DND-41 (cell line): ENCODE measurements at regions not wholly inside any gene's neighbourhood (a gene's known extent, or its start where the extent isn't known, plus 50 kb on each side); places are given as distances from the start of the nearest gene placed in this dataset.

Experiments used
- ATAC-seq: fragments of 200-7000 bp; cut with Tn5 transposase; 3 replicates; pipeline ENCODE4 v1.9.1; 2021; ENCODE audit warnings: low read depth; ENCODE audit not compliant: insufficient read depth
- DNase-seq: peaks from one replicate; pipeline ENCODE4 v3.0.0-alpha.2; 2020
- H2AFZ ChIP-seq: 2 replicates; pipeline ENCODE4 v1.6.0; 2012; ENCODE audit warnings: low read depth, low read length
- H3K27ac ChIP-seq: 2 replicates; pipeline ENCODE4 v1.5.1; 2012; ENCODE audit warnings: low read length, inconsistent platforms
- H3K27me3 ChIP-seq: fragments of 200-600 bp; sonication (generic); 2 replicates; pipeline ENCODE4 v1.6.0; 2012; ENCODE audit warnings: low read length, mild to moderate bottlenecking, inconsistent platforms; ENCODE audit not compliant: insufficient read depth, poor library complexity
- H3K36me3 ChIP-seq: 2 replicates; pipeline ENCODE4 v1.5.1; 2012; ENCODE audit warnings: low read length, inconsistent platforms; ENCODE audit not compliant: insufficient read depth
- H3K4me1 ChIP-seq: 2 replicates; pipeline ENCODE4 v1.5.1; 2012; ENCODE audit warnings: mild to moderate bottlenecking, low read length; ENCODE audit not compliant: insufficient read depth
- H3K4me2 ChIP-seq: 2 replicates; pipeline ENCODE4 v1.6.0; 2012; ENCODE audit warnings: mild to moderate bottlenecking, moderate library complexity, low read length, inconsistent platforms; ENCODE audit not compliant: insufficient read depth
- H3K4me3 ChIP-seq, 2 experiments: fragments of 200-600 bp in 1 of 2; shearing (Covaris generic) in 1 of 2; 2 replicates each; pipeline ENCODE4 v1.5.1; 2012 to 2016; ENCODE audit warnings: inconsistent platforms in 2 of 2, low read length in 2 of 2, mild to moderate bottlenecking in 2 of 2, low read depth in 1 of 2, moderate library complexity in 1 of 2
- H3K79me2 ChIP-seq: 2 replicates; pipeline ENCODE4 v1.6.0; 2012; ENCODE audit warnings: low read length, inconsistent platforms; ENCODE audit not compliant: insufficient read depth
- H3K9ac ChIP-seq: 2 replicates; pipeline ENCODE4 v1.6.0; 2012; ENCODE audit warnings: low read depth, mild to moderate bottlenecking, inconsistent platforms, low read length, moderate library complexity
- H3K9me3 ChIP-seq: 2 replicates; pipeline ENCODE4 v1.5.1; 2012; ENCODE audit warnings: low read length, moderate library complexity, mild to moderate bottlenecking, inconsistent platforms; ENCODE audit not compliant: insufficient read depth, severe bottlenecking
- H4K20me1 ChIP-seq: 2 replicates; pipeline ENCODE4 v1.6.0; 2012; ENCODE audit warnings: low read length; ENCODE audit not compliant: insufficient read depth
- CTCF ChIP-seq: IDR thresholded peaks from 2 replicates; pipeline ENCODE4 v1.5.1; 2012; ENCODE audit warnings: borderline replicate concordance, low read length, moderate library complexity, mild to moderate bottlenecking; ENCODE audit not compliant: poor library complexity, severe bottlenecking; ENCODE audit errors: extremely low read depth
- EZH2 ChIP-seq: IDR thresholded peaks from 3 replicates; pipeline ENCODE4 v1.6.1; 2012; ENCODE audit warnings: borderline replicate concordance, low read depth, mild to moderate bottlenecking, moderate library complexity, low read length, inconsistent platforms; ENCODE audit not compliant: severe bottlenecking

- Histone ChIP-seq H3K4me1 (no peaks in the 10 kb centered on the region), H3K36me3 (no peaks in the 10 kb centered on the region), H3K27me3 (no peaks in the 10 kb centered on the region), H3K9ac (no peak overlapping the region), H4K20me1 (no peaks in the 10 kb centered on the region), H3K9me3 (no peaks in the 10 kb centered on the region), H3K4me2 (no peak overlapping the region), H3K27ac (no peak overlapping the region), H3K4me3 (no peak overlapping the region), H3K79me2 (no peaks in the 10 kb centered on the region), H2AFZ (no peak overlapping the region)
- no peak for ATAC-seq
- no peak for TF ChIP-seq EZH2
- TF ChIP-seq CTCF, result no peak
- DNase-seq, result no peak
Measured at GRCh38 chr12:128163086-128163485, 103.9 kb upstream of the TMEM132C start.

- Histone ChIP-seq H3K4me3 (no peak overlapping the region), H3K4me2 (no peak overlapping the region), H3K9me3 (no peaks in the 10 kb centered on the region), H3K9ac (no peak overlapping the region), H3K4me1 (no peaks in the 10 kb centered on the region), H3K79me2 (no peaks in the 10 kb centered on the region), H4K20me1 (no peaks in the 10 kb centered on the region), H3K27me3 (no peaks in the 10 kb centered on the region), H3K27ac (no peak overlapping the region), H2AFZ (no peak overlapping the region), H3K36me3 (no peaks in the 10 kb centered on the region)
- TF ChIP-seq CTCF (no peak), EZH2 (no peak)
- ATAC-seq (no peak), DNase-seq (no peak)
Measured at GRCh38 chr12:128164533-128164932, 102.4 kb upstream of the TMEM132C start.

DNA sequence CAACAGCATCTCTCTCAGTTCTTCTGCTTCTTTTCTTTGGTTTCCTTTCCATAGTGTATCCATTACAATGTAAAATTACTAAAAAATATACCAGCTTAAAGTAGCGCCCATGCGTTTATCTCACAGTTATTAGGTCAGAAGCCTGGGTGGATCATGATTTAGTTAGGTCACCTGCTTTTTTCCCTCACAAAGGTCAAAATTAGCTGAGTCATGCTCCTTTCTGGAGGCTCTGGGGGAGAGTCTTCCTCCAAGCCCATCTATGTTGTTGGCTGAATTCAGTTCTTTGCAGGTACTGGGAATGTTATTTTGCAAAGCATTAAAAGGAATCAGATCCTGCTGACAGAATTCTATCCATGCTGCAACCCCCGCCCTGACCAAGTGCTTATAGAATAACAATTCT is 101.6 kb upstream of the TMEM132C start:
- TF ChIP-seq EZH2 (no peak), CTCF (no peak)
- H3K27me3 ChIP-seq, result no peaks in the 10 kb centered on the region
- no peak overlapping the region for H2AFZ ChIP-seq
- no peak for ATAC-seq
- no peak overlapping the region for H3K4me3 ChIP-seq
- no peak overlapping the region for H3K27ac ChIP-seq
- no peaks in the 10 kb centered on the region for H3K36me3 ChIP-seq
- no peaks in the 10 kb centered on the region for H3K9me3 ChIP-seq
- H3K9ac ChIP-seq, result no peak overlapping the region
- H3K4me2 ChIP-seq, result no peak overlapping the region
- no peaks in the 10 kb centered on the region for H4K20me1 ChIP-seq
- no peak for DNase-seq
- H3K4me1 ChIP-seq, result no peaks in the 10 kb centered on the region
- H3K79me2 ChIP-seq, result no peaks in the 10 kb centered on the region

DNA sequence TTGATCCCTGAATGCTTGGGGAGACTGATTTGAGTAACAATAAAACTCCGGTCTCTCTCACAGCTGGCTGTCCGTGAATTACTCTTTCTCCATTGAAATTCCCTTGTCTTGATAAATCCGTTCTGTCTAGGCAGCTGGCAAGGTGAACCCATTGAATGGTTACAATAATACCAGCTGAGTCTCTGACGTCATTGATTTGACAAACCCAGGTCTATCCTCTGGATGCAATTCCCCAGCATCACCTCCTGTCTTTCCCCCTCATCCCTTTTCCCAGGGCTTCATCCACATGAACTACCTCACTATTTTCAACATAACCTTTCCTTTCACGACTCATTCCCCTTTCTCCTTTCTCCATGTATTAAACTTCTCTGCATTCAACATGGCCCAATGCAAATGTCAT is 98.7 kb upstream of the TMEM132C start:
- DNase-seq, result no peak
- Histone ChIP-seq H3K27me3 (no peaks in the 10 kb centered on the region), H3K4me1 (no peaks in the 10 kb centered on the region), H3K79me2 (no peaks in the 10 kb centered on the region), H4K20me1 (no peaks in the 10 kb centered on the region), H3K36me3 (no peaks in the 10 kb centered on the region), H2AFZ (no peak overlapping the region), H3K9me3 (no peaks in the 10 kb centered on the region), H3K4me2 (no peak overlapping the region), H3K9ac (no peak overlapping the region), H3K4me3 (no peak overlapping the region), H3K27ac (no peak overlapping the region)
- no peak for TF ChIP-seq EZH2
- no peak for TF ChIP-seq CTCF
- no peak for ATAC-seq
